IPS-20b (cell line): ENCODE measurements at regions not wholly inside any gene's neighbourhood (a gene's known extent, or its start where the extent isn't known, plus 50 kb on each side); places are given as distances from the start of the nearest gene placed in this dataset.

ENCODE experiments used
- H3K27ac ChIP-seq: one replicate; pipeline ENCODE4 v1.5.1; 2013; ENCODE audit warnings: low read length
- H3K27me3 ChIP-seq: 2 replicates; pipeline ENCODE4 v1.6.1; 2013; ENCODE audit warnings: mild to moderate bottlenecking, low read length, inconsistent platforms; ENCODE audit not compliant: insufficient read depth
- H3K36me3 ChIP-seq: 2 replicates; pipeline ENCODE4 v1.6.1; 2013; ENCODE audit warnings: low read depth, mild to moderate bottlenecking, inconsistent platforms, low read length, moderate library complexity; ENCODE audit not compliant: insufficient read depth
- H3K4me1 ChIP-seq: 2 replicates; pipeline ENCODE4 v1.6.1; 2013; ENCODE audit warnings: mild to moderate bottlenecking, control low read depth, inconsistent platforms, low read length, moderate library complexity; ENCODE audit not compliant: insufficient read depth
- H3K4me3 ChIP-seq: 2 replicates; pipeline ENCODE4 v1.5.1; 2013; ENCODE audit warnings: mild to moderate bottlenecking, low read length, inconsistent platforms
- H3K9ac ChIP-seq: 2 replicates; pipeline ENCODE4 v1.6.1; 2013; ENCODE audit warnings: low read depth, mild to moderate bottlenecking, inconsistent platforms, low read length, moderate library complexity
- H3K9me3 ChIP-seq: 2 replicates; pipeline ENCODE4 v1.6.1; 2013; ENCODE audit warnings: mild to moderate bottlenecking, low read depth, low read length, inconsistent platforms; ENCODE audit not compliant: insufficient read depth

DNA sequence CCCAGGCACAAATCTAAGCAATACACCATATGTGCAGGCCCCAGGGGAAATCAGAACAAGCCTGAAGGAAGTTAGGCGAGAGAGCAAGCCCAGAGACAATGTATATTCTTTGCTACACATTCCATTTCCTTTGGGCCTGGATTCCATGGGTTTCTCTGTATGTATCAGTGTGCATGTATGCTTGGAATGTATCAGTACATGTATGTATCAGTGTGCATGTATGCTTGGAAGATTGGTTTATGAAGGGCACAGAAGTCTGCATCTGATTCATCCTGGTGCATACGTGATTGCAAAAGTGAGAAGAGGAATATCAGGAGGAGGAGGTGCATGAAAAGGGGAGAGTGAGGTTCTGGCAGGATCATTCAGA lies 232.6 kb upstream of the ANKRD55 start:
- peaks cover 5% of the 10 kb centered on the region; the same call in 1 of the 2 replicates for H3K4me1 ChIP-seq
- H3K9me3 ChIP-seq, result no peaks in the 10 kb centered on the region
- no peak overlapping the region for H3K4me3 ChIP-seq
- H3K9ac ChIP-seq, result no peak overlapping the region
- no peak overlapping the region for H3K27ac ChIP-seq
- no peaks in the 10 kb centered on the region for H3K27me3 ChIP-seq
- no peaks in the 10 kb centered on the region for H3K36me3 ChIP-seq

DNA sequence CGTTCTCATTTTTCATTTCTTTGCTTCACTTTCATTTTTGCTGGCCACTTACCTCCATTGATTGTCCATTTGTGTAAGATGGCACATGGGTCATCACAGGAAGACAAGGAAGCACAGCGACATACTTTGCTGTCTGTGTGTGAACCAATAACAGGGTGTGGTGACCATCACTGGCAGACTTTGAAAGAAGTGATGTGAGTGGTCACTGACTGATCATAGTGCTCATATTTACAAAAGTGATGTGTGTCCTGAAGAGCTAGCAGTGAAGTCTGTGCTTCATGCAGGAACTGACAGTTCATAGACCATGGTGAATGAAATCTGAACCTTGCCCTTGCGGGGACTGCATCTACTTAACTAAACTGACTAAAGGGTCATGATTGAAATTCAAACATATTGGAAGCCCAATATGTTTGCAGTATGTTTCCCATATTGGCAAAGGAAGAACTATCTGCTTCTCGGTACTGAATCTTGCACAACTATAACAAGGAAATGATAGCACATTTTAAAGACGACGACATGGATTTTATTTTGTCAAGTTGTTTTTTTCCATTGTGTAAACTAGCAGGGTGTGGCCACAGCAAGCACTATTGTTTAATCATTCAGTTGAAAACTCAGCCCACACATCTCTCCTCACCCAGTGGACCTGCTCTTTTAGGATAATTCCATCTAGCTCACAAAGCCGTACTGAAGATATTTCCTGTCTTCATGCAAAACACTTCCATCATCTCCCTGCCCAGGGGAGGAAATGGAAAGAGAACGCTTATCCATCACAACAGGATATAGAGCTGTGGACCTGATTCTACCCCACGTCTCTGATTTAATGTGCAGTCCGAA lies 232.0 kb upstream of the ANKRD55 start:
- no peak overlapping the region for H3K27ac ChIP-seq
- no peak overlapping the region for H3K4me3 ChIP-seq
- no peaks in the 10 kb centered on the region for H3K27me3 ChIP-seq
- H3K9me3 ChIP-seq, result no peaks in the 10 kb centered on the region
- H3K4me1 ChIP-seq, result peaks cover 5% of the 10 kb centered on the region; the same call in 1 of the 2 replicates
- no peak overlapping the region for H3K9ac ChIP-seq
- H3K36me3 ChIP-seq, result no peaks in the 10 kb centered on the region

DNA sequence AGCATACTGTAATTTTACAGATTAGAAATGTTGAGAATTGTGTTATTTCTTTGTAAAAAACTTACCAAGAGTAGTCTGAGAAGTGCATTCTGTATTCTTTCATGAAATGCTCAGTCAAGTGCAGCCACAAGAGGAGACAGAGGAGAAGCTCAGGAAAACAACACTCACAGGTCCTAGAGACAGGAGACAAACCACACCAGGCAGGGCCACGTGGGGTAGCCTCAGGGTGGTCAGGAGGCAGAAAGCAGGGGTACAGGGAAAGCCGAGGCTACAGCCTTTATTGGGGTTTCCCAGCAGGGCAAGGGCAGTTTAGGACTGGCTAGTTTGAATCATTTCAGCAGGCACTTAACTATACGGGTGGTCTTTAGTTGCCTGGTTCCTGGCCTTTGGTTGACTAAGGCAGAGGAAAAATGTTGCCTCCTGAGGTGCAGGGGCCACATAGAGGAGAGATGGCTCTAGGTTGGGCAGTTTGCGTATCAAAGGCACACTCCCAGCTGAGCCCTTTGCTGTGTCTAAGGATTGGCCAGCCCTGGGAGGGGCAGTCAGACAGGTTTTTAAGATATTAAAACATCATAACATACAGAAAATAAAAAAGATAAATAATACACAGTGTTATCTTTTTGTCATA lies 230.9 kb upstream of the ANKRD55 start:
- Histone ChIP-seq H3K27me3 (no peaks in the 10 kb centered on the region), H3K9ac (no peak overlapping the region), H3K4me1 (peaks cover 10% of the 10 kb centered on the region; the same call in 1 of the 2 replicates)

DNA sequence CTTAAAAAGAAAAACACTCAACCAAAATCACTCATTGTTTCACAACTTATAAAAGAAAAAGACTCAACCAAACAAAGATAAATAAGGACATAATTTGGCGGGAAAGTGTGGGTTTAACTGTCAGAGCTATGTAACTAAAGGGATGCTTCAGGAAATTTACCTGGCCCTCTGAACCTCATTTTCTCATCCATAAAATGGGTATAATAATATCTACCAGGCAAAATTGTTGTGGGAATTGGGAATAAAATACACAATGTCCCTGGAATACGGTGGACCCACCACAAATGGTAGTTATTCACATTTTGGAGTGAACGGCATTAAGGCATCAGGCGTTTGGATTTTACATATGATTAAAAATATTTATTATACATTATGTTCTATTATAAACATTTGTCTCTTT lies 228.5 kb upstream of the ANKRD55 start:
- Histone ChIP-seq H3K36me3 (no peaks in the 10 kb centered on the region), H3K27ac (no peak overlapping the region), H3K9ac (no peak overlapping the region), H3K4me1 (peaks cover 14% of the 10 kb centered on the region; the same call in 1 of the 2 replicates), H3K4me3 (no peak overlapping the region), H3K27me3 (no peaks in the 10 kb centered on the region), H3K9me3 (no peaks in the 10 kb centered on the region)

More for the DNA sequence above, 230.9 kb upstream of the ANKRD55 start:
- Histone ChIP-seq H3K36me3 (no peaks in the 10 kb centered on the region), H3K27ac (no peak overlapping the region), H3K4me3 (0 out of 2 replicates have a peak overlapping the region, but pooled peaks have one; percentile 18), H3K9me3 (no peaks in the 10 kb centered on the region)

DNA sequence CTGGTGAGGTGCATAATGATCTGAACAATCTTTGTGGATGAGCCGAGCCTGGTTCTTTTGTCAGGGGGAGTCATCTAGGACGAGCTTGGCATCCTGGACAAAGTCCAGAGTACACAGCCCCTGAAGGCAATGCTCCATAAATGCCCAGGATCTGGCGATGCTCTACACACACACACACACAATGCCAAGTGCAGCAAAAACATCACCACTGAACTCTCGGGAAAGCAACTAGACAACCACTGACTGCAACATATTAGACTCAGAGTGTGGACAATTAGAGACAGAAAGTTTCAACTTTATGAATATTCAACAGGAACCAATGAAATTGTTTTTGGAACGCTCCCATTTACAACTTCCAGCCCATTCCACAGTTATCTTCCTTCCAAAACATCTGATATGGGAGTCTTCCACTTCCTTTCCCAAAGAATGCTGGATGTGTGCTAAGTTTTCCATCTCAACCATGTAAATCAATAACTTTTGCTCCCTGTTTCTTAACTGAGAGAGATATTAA lies 227.6 kb upstream of the ANKRD55 start:
- H3K27ac ChIP-seq, result no peak overlapping the region
- H3K4me3 ChIP-seq, result no peak overlapping the region
- no peaks in the 10 kb centered on the region for H3K27me3 ChIP-seq
- no peaks in the 10 kb centered on the region for H3K36me3 ChIP-seq
- peaks cover 14% of the 10 kb centered on the region; the same call in 1 of the 2 replicates for H3K4me1 ChIP-seq
- H3K9me3 ChIP-seq, result no peaks in the 10 kb centered on the region
- no peak overlapping the region for H3K9ac ChIP-seq

DNA sequence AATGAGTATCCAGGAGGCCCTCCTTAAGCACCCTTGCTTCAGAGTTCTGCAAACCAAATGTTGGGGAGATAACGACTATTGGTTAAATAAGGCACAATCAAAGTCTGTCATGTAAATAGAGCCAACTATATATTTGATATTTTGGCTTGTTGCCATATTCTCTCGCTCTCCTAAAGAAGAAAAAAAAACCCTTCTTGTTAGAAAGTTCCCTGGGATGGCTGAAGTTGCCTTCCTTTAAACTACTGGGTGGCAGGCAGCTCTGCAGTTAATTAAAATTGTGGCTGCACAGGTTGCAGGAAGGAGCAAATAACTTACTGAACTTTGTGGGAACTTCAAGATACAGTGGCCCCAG lies 227.0 kb upstream of the ANKRD55 start:
- no peaks in the 10 kb centered on the region for H3K36me3 ChIP-seq
- H3K4me1 ChIP-seq, result peaks cover 14% of the 10 kb centered on the region; the same call in 1 of the 2 replicates
- H3K4me3 ChIP-seq, result no peak overlapping the region
- no peaks in the 10 kb centered on the region for H3K27me3 ChIP-seq
- H3K9ac ChIP-seq, result no peak overlapping the region
- no peak overlapping the region for H3K27ac ChIP-seq
- H3K9me3 ChIP-seq, result no peaks in the 10 kb centered on the region

DNA sequence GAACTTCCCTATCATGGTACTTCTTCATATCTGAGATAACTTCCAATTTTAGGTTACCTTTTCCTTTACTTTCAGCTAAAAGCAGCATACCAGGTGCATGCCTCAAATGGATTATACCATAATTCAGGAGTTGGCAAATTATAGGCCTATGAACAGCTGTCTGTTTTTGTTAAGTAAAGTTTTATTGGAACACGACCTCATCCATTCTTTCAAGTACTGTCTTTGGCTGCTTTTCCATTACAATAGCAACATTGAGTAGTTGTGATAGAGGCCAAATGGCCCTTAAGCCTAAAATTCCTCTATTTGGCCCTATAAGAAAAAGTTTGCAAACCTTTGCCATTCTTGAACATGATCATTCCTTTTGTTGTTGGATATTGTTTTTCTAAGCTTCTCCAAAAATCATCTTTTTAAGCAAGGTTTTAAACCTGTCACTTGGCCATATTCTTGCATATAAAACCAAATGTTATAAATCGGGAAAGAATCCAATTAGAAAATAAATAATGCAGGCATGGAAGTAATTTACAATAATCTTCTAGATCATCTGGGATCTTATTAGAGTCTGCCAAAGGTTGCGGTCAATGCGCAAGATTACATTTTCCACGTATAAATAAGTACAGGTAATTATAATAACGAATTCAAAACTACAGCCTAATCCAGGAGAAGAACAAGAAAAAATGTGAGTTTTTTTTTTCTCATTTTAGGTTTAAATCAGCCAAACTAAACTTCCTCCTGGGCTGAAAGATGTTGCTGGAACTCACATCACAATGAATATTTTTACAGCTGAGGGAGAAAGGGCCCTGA lies 226.5 kb upstream of the ANKRD55 start:
- Histone ChIP-seq H3K4me1 (peaks cover 14% of the 10 kb centered on the region; the same call in 1 of the 2 replicates), H3K4me3 (no peak overlapping the region)

DNA sequence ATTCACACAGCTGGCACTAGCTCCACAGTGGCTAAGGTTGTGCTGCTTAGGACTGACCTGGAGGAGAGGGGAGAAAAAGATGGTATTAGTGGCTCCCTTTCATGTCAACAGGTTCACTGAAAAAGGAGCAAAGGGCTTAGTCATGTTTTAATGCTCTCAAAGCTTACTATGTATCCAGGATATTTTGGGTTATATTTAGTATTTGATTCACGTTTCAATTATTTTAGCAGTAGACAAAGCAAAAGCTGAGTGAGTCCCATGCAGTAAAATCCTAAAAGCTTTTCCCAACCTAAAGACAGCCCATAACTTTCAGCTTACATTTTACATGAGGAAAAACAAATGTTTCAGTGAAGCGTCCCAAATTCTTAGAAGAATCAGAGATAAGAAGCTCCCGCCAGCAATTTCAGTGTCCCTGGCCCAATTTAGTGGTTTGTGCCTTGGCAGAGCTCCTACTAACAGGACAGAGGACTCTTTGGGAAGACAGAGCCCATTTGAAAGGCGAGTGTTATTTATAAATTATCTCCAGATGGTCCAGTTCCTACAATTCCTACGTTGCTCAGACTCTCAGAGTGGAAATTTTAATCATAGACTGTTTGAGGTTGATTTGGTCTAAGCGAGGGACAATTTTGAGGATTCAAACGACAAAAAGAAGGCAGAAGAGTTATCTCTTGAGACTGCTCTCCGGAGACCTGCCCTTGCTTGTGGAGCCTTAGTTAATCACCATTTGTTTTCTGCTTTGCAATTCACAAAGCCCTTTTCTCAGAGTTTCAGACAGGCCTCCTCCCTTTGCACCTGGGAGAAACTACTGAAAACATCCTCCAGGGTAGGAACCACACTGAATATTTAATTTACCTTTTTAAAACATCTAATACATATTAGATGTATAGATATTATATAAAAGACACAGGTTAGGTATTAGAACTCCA lies 225.0 kb upstream of the ANKRD55 start:
- H3K36me3 ChIP-seq, result no peaks in the 10 kb centered on the region
- H3K4me1 ChIP-seq, result peaks cover 9% of the 10 kb centered on the region; the same call in 1 of the 2 replicates
- H3K4me3 ChIP-seq, result no peak overlapping the region
- H3K9me3 ChIP-seq, result no peaks in the 10 kb centered on the region
- H3K27me3 ChIP-seq, result no peaks in the 10 kb centered on the region
- H3K9ac ChIP-seq, result no peak overlapping the region
- no peak overlapping the region for H3K27ac ChIP-seq

More for the DNA sequence above, 226.5 kb upstream of the ANKRD55 start:
- Histone ChIP-seq H3K27ac (no peak overlapping the region), H3K9ac (no peak overlapping the region), H3K9me3 (no peaks in the 10 kb centered on the region), H3K36me3 (no peaks in the 10 kb centered on the region), H3K27me3 (no peaks in the 10 kb centered on the region)

DNA sequence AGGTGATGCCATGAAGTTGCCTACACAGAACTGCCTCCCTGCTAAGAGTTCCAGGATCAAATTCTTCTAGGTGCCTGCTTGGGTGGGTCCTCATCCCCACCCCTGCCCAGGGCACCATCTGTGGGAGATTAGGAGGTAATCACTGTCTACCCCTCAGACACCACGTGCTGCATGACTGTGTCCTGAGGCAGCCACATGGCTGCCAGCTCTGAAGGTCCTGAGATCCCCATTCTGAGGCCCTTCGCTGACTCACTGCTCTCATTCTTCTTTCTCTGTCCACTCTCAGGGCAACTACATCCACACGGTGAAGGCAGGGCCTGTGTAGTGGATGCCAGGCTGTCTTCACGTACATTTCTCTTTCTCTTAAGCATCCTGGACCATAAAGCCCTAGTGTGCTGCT lies 222.9 kb upstream of the ANKRD55 start:
- Histone ChIP-seq H3K9me3 (no peaks in the 10 kb centered on the region), H3K4me1 (peaks cover 9% of the 10 kb centered on the region; the same call in 1 of the 2 replicates), H3K27ac (no peak overlapping the region), H3K27me3 (no peaks in the 10 kb centered on the region), H3K9ac (no peak overlapping the region), H3K4me3 (no peak overlapping the region), H3K36me3 (no peaks in the 10 kb centered on the region)

DNA sequence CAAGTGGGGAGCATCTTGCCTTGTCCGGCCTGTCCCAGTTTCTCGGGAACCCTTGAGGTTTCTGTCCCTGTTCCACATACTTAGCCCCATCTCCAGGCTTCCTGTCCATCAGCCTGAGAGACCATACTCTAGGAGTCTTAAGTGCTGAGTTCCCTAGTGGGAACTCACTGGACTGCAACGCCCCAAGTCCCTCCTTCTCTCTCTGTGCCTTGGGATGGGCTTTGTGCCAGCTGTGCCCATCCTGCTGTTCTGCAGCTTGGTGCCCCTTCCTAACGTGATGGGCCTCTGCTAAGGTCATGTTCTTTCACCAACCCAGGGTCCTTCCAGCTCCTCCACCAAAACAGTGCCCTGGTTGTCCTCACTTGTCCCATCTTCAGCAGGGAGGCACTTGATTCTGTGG lies 222.3 kb upstream of the ANKRD55 start:
- Histone ChIP-seq H3K9me3 (no peaks in the 10 kb centered on the region), H3K4me1 (peaks cover 9% of the 10 kb centered on the region; the same call in 1 of the 2 replicates), H3K27me3 (no peaks in the 10 kb centered on the region), H3K4me3 (no peak overlapping the region), H3K36me3 (no peaks in the 10 kb centered on the region), H3K9ac (no peak overlapping the region), H3K27ac (no peak overlapping the region)
